HL-60 (cell line): ENCODE measurements at regions not wholly inside any gene's neighbourhood (a gene's known extent, or its start where the extent isn't known, plus 50 kb on each side); places are given as distances from the start of the nearest gene placed in this dataset.

Source experiments
- DNase-seq, 2 experiments: peaks; one replicate each; pipeline ENCODE4 v3.0.0-alpha.2; 2010 to 2020; ENCODE audit warnings: low read depth in 1 of 2, low spot score in 1 of 2
- H3K27ac ChIP-seq: fragments of 250-450 bp; sonication (Bioruptor Pico); replicated peaks from 2 replicates; pipeline ENCODE4 v1.5.1; 2020; ENCODE audit warnings: mild to moderate bottlenecking, moderate library complexity
- H3K27me3 ChIP-seq: fragments of 250-450 bp; sonication (Bioruptor Pico); 2 replicates; pipeline ENCODE4 v1.5.1; 2021; ENCODE audit warnings: mild to moderate bottlenecking, moderate library complexity; ENCODE audit not compliant: insufficient read depth, poor library complexity, severe bottlenecking
- H3K4me3 ChIP-seq: replicated peaks from 2 replicates; pipeline ENCODE4 v1.5.1; 2011; ENCODE audit warnings: mild to moderate bottlenecking, control low read depth, low read length; ENCODE audit not compliant: insufficient read depth
- GABPA ChIP-seq: IDR thresholded peaks from 2 replicates; pipeline ENCODE4 v1.6.1; 2012; ENCODE audit warnings: low read depth
- POLR2AphosphoS5 ChIP-seq: IDR thresholded peaks from 2 replicates; pipeline ENCODE4 v1.6.1; 2012; ENCODE audit warnings: low read depth
- SPI1 ChIP-seq: IDR thresholded peaks from 2 replicates; pipeline ENCODE4 v1.6.1; 2012; ENCODE audit warnings: low read depth, mild to moderate bottlenecking, borderline replicate concordance
- TF ChIP-seq, protein P1 (sequence below): IDR thresholded peaks from 2 replicates; pipeline ENCODE4 v1.6.1; 2012; ENCODE audit warnings: low read depth; ENCODE audit not compliant: insufficient replicate concordance
- TF ChIP-seq, protein P2 (sequence below): IDR thresholded peaks from one replicate; pipeline ENCODE4 v1.5.1; 2011; ENCODE audit warnings: low read length, control low read depth, inconsistent platforms; ENCODE audit not compliant: insufficient read depth

DNA sequence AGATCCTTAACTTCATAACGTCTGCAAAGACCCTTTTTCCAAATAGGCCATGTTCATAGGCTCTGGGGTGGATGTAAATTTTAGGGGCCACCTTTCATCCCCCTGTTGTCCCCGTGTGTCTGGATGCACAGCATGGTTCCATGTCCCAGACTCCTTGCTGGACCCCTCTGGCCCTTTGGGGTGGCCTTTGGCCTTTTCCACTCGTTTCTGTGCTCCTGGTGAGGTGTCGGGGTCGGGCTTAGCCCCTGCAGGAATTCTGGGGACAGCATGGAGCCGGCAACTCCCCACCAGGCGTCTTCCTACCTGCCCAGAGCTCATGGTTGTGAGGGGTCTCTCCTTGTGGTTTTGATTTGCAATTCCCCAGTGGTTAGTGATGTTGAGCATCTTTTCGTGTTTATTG, 183.5 kb downstream of the SEC14L1 start:
- Histone ChIP-seq H3K27ac (no peak overlapping the region), H3K27me3 (no peaks in the 10 kb centered on the region), H3K4me3 (no peak overlapping the region)
- TF ChIP-seq, protein P1, sequence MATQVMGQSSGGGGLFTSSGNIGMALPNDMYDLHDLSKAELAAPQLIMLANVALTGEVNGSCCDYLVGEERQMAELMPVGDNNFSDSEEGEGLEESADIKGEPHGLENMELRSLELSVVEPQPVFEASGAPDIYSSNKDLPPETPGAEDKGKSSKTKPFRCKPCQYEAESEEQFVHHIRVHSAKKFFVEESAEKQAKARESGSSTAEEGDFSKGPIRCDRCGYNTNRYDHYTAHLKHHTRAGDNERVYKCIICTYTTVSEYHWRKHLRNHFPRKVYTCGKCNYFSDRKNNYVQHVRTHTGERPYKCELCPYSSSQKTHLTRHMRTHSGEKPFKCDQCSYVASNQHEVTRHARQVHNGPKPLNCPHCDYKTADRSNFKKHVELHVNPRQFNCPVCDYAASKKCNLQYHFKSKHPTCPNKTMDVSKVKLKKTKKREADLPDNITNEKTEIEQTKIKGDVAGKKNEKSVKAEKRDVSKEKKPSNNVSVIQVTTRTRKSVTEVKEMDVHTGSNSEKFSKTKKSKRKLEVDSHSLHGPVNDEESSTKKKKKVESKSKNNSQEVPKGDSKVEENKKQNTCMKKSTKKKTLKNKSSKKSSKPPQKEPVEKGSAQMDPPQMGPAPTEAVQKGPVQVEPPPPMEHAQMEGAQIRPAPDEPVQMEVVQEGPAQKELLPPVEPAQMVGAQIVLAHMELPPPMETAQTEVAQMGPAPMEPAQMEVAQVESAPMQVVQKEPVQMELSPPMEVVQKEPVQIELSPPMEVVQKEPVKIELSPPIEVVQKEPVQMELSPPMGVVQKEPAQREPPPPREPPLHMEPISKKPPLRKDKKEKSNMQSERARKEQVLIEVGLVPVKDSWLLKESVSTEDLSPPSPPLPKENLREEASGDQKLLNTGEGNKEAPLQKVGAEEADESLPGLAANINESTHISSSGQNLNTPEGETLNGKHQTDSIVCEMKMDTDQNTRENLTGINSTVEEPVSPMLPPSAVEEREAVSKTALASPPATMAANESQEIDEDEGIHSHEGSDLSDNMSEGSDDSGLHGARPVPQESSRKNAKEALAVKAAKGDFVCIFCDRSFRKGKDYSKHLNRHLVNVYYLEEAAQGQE = no peak
- no peak for TF ChIP-seq POLR2AphosphoS5
- TF ChIP-seq SPI1 = no peak
- no peak for TF ChIP-seq GABPA
- TF ChIP-seq, protein P2, sequence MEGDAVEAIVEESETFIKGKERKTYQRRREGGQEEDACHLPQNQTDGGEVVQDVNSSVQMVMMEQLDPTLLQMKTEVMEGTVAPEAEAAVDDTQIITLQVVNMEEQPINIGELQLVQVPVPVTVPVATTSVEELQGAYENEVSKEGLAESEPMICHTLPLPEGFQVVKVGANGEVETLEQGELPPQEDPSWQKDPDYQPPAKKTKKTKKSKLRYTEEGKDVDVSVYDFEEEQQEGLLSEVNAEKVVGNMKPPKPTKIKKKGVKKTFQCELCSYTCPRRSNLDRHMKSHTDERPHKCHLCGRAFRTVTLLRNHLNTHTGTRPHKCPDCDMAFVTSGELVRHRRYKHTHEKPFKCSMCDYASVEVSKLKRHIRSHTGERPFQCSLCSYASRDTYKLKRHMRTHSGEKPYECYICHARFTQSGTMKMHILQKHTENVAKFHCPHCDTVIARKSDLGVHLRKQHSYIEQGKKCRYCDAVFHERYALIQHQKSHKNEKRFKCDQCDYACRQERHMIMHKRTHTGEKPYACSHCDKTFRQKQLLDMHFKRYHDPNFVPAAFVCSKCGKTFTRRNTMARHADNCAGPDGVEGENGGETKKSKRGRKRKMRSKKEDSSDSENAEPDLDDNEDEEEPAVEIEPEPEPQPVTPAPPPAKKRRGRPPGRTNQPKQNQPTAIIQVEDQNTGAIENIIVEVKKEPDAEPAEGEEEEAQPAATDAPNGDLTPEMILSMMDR = no peak
- no peak for DNase-seq

DNA sequence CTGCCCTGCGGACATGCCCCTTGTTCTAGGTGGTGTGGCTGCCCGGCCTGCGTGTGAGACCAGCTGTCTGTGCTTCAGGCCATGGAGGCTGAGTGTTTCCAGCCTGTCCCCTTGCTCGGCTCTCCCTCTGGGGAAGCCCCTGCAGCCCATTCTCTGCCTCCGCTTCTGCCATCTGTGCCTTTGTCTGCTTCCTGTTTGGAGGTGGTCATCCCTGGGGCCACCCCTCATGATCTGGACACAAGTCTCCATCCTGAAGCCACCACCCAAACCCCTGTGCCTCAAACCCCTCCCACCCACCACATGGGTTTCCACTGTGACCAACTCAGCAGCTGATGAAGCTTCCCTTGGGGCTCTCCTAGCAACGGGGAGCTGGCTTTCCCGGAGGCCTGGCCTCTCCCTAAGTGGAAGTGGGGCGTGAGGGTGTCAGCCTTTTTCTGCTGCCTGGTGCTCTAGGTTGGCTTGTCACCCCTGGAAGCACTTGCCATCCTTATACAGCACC, 184.9 kb downstream of the SEC14L1 start:
- H3K4me3 ChIP-seq = no peak overlapping the region
- DNase-seq = no peak
- TF ChIP-seq SPI1 = no peak
- TF ChIP-seq GABPA = no peak
- TF ChIP-seq, protein P2 = no peak
- TF ChIP-seq, protein P1 = no peak
- H3K27me3 ChIP-seq = no peaks in the 10 kb centered on the region
- no peak overlapping the region for H3K27ac ChIP-seq

DNA sequence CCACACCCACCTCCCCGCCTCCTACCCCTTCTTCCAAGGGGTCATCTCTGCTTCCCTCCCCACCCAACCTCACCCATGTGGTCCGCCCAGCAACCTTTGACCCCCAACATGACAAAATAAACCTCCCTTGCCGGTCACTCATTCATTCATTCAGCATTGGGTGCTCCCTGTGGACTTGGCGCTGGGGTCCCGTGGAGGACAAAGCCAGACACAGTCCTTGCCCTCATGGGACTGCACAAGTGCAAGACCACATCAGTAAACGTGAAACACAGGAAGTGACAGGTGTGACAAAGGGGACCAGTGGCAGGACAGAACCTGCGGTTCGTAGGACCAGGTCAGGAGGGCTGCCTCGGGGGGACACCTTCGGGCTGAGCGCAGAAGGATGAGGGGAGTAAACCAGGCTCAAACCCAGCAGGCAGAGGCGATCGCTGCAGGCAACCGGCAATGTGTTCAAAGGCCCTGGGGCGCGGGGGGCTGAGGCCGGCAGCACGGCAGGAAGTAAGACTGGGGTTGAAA, 185.4 kb downstream of the SEC14L1 start:
- DNase-seq = no peak
- H3K4me3 ChIP-seq = no peak overlapping the region
- no peaks in the 10 kb centered on the region for H3K27me3 ChIP-seq
- TF ChIP-seq SPI1 (no peak), GABPA (no peak)
- H3K27ac ChIP-seq = no peak overlapping the region

DNA sequence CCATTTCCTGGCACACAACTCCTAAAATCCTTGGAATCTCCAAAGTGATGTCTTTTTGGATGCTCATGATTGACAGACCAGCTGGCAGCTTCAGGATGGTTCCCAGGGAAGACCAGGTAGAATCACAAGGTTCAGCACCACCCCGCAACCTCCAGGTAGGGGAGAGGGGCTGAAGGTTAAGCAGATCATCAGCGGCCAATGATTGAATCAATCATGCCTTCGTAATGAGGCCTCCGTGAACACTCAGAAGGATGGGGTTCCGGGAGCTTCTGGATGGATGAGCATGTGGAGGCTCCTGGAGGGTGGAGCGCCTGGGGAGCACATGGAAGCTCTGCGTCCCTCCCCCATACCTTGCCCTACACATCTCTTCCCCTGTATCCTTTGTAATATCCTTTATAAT, 185.9 kb downstream of the SEC14L1 start:
- H3K27me3 ChIP-seq = no peaks in the 10 kb centered on the region
- H3K27ac ChIP-seq = no peak overlapping the region
- TF ChIP-seq POLR2AphosphoS5 (no peak), GABPA (no peak), SPI1 (no peak)
- TF ChIP-seq, protein P2 = no peak
- TF ChIP-seq, protein P1 = no peak
- H3K4me3 ChIP-seq = no peak overlapping the region
- no peak for DNase-seq
